ENCODE measurements at regions not wholly inside any gene's neighbourhood (a gene's known extent, or its start where the extent isn't known, plus 50 kb on each side); places are given as distances from the start of the nearest gene placed in this dataset.

DNA sequence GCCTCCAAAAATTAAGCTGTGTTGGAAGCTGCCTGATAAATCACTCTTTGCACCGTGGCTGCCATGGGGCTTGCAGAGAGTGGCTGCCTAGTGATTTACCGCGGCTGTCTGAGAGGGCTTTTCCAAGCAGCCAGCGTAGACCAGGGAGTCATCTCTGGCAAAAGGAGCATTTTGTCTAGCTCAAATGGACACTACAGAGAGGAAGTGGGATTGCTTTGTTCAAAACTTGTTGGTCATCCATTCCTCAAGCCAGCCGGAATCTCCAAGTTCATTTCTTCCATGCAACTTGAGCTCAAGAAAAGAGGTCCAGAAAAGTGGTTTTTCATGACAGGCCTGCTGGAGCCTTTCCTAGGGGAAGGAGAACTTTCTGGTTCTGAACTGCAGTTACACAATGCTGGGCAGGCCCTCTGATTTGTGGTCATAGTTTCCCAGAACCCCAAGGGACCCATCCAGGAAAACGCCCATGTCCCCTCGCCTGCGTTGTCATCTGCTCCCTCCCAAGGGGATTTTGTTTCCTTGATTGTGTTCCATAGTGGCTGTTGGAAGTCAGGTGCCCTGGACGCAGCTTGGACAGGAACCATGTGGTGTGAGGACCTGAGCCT, 108.1 kb downstream of the TRIB2 start:
- TF ChIP-seq TFCP2L1 (CRISPR knock-in tag; IDR thresholded peaks at IDR 0.05) (no peak), ZNF302 (CRISPR knock-in tag; IDR thresholded peaks at IDR 0.05) (no peak), ZC3H11A (IDR thresholded peaks at IDR 0.05) (no peak), CHD2 (IDR thresholded peaks at IDR 0.05; ENCODE audit: low read length, partially characterized antibody) (no peak), HOXA7 (CRISPR knock-in tag; IDR thresholded peaks at IDR 0.05) (no peak), JUN (IDR thresholded peaks at IDR 0.05) (no peak), CHD4 (IDR thresholded peaks at IDR 0.05; ENCODE audit: borderline replicate concordance) (no peak), MYC (IDR thresholded peaks at IDR 0.05; ENCODE audit: borderline replicate concordance, low read length) (no peak), POLR2AphosphoS2 (conservative IDR thresholded peaks at IDR 0.05; ENCODE audit: low read length) (no peak), MAX (IDR thresholded peaks at IDR 0.05) (no peak)
- TF ChIP-seq, protein P1, sequence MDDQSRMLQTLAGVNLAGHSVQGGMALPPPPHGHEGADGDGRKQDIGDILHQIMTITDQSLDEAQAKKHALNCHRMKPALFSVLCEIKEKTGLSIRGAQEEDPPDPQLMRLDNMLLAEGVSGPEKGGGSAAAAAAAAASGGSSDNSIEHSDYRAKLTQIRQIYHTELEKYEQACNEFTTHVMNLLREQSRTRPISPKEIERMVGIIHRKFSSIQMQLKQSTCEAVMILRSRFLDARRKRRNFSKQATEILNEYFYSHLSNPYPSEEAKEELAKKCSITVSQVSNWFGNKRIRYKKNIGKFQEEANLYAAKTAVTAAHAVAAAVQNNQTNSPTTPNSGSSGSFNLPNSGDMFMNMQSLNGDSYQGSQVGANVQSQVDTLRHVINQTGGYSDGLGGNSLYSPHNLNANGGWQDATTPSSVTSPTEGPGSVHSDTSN (IDR thresholded peaks at IDR 0.05), result no peak
- TF ChIP-seq, protein P2, sequence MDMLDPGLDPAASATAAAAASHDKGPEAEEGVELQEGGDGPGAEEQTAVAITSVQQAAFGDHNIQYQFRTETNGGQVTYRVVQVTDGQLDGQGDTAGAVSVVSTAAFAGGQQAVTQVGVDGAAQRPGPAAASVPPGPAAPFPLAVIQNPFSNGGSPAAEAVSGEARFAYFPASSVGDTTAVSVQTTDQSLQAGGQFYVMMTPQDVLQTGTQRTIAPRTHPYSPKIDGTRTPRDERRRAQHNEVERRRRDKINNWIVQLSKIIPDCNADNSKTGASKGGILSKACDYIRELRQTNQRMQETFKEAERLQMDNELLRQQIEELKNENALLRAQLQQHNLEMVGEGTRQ (IDR thresholded peaks at IDR 0.05), result no peak
- WGBS (ENCODE audit: missing lambda C conversion rate), result 24% methylated on average over 9 of the region's 9 CpGs
- ChIA-PET CTCF (interaction anchor here (1.8 kb wide), 1 partner anchor 16 kb away, joined by 4 read pairs; no protein-coding TSS in a partner anchor), POLR2A (no interaction called here)
- DNase-seq (ENCODE audit: low read depth in 1 of 2, low spot score in 1 of 2), result no peak
- no peak overlapping the region for H3K27ac ChIP-seq
- ATAC-seq, result no peak
- H3K9me3 ChIP-seq, result no peaks in the 10 kb centered on the region
- FAIRE-seq, result no peak
- H3K4me2 ChIP-seq, result no peak overlapping the region
- no peak overlapping the region for H3K4me3 ChIP-seq
- H3K4me1 ChIP-seq, result no peaks in the 10 kb centered on the region

DNA sequence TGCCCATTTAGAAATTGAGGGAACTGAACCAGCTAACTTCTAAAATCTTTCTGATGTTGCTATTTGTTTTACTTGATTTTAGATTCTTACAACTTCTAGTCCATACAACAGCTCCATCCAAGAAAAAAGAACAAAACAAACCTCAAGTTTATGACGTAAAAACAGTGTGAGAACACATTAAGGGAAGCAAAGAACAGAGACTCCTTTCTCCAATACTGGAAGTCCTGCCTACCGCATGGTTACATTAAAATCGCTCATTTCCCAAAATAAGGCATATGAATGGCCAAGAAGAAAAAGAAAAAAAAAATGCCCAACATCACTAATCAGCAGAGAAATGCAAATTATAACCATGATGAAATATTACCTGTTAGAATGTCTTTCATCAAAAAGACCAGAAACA, 110.0 kb downstream of the TRIB2 start:
- ATAC-seq (no peak), FAIRE-seq (no peak), DNase-seq (ENCODE audit: low read depth in 1 of 2, low spot score in 1 of 2) (no peak)
- Histone ChIP-seq H3K9me3 (no peaks in the 10 kb centered on the region), H3K4me1 (no peaks in the 10 kb centered on the region), H3K4me2 (no peak overlapping the region), H3K4me3 (no peak overlapping the region), H3K27ac (no peak overlapping the region)
- ChIA-PET CTCF (interaction anchor here (1.0 to 2.2 kb wide), 3 partner anchors 39 to 180 kb away, joined by 4 to 5 read pairs (median 5); no protein-coding TSS in a partner anchor), POLR2A (no interaction called here)
- WGBS (ENCODE audit: missing lambda C conversion rate), result 34% methylated on average over 3 of the region's 3 CpGs
- no peak for TF ChIP-seq JUNB (IDR thresholded peaks at IDR 0.05)
- TF ChIP-seq RCOR1 (IDR thresholded peaks at IDR 0.05; ENCODE audit: low read depth, low read length), result no peak
- no peak for TF ChIP-seq FOSL2 (IDR thresholded peaks at IDR 0.05)
- TF ChIP-seq FOSL2 (CRISPR knock-in tag; IDR thresholded peaks at IDR 0.05), result no peak
- no peak for TF ChIP-seq POLR2A (IDR thresholded peaks at IDR 0.05; ENCODE audit: low read length)
- no peak for TF ChIP-seq CHD4 (IDR thresholded peaks at IDR 0.05; ENCODE audit: borderline replicate concordance)
- no peak for TF ChIP-seq HOXB5 (CRISPR knock-in tag; IDR thresholded peaks at IDR 0.05)
- TF ChIP-seq BCL3 (IDR thresholded peaks at IDR 0.05), result no peak
- TF ChIP-seq MAX (IDR thresholded peaks at IDR 0.05), result no peak
- TF ChIP-seq TFCP2L1 (CRISPR knock-in tag; IDR thresholded peaks at IDR 0.05), result no peak
- TF ChIP-seq NFE2L2 (conservative IDR thresholded peaks at IDR 0.05; ENCODE audit: low read length), result no peak
- TF ChIP-seq CBX8 (IDR thresholded peaks at IDR 0.05), result no peak
- no peak for TF ChIP-seq SMC3 (IDR thresholded peaks at IDR 0.05)

GRCh38 chr2:12827721-12828120, 111.0 kb downstream of the TRIB2 start:
- DNase-seq (ENCODE audit: low read depth in 1 of 2, low spot score in 1 of 2), result no peak
- 22% methylated on average over 7 of the region's 7 CpGs for WGBS (ENCODE audit: missing lambda C conversion rate)
- H3K4me1 ChIP-seq, result no peaks in the 10 kb centered on the region
- H3K4me2 ChIP-seq, result no peak overlapping the region
- no peak overlapping the region for H3K27ac ChIP-seq
- ChIA-PET CTCF (interaction anchor here (1.0 to 2.2 kb wide), 2 partner anchors 103 to 179 kb away, joined by 5 read pairs; no protein-coding TSS in a partner anchor), POLR2A (no interaction called here)
- ATAC-seq, result no peak
- no peaks in the 10 kb centered on the region for H3K9me3 ChIP-seq
- TF ChIP-seq CHD2 (IDR thresholded peaks at IDR 0.05; ENCODE audit: low read length, partially characterized antibody) (no peak), NFE2L2 (conservative IDR thresholded peaks at IDR 0.05; ENCODE audit: low read length) (no peak), KDM1A (IDR thresholded peaks at IDR 0.05; ENCODE audit: low read depth) (no peak), FOXS1 (CRISPR knock-in tag; IDR thresholded peaks at IDR 0.05) (no peak)
- FAIRE-seq, result no peak
- H3K4me3 ChIP-seq, result no peak overlapping the region

Measured in A549 (cell line).